ENCODE measurements at regions not wholly inside any gene's neighbourhood (a gene's known extent, or its start where the extent isn't known, plus 50 kb on each side); places are given as distances from the start of the nearest gene placed in this dataset.

DNA sequence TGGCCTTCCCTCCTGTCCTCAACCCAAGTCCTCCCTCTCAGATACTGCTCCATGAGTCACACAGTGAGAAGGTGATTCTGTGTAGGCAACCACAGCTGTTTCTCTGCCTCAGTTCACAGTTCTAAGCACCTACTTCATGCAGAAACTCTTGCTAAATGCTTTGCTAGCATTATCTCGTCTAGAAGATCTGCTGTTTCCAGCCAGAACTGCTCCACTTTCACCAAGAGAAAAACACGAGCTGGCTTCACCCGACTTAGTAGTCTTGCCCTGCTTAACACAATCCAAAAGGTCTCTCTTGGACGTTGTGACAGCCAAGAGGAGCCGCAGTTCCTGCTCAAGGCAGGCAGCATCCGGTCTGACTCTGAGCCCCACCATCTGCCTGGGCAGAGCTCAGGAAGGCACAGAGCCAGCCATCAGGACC is 272.1 kb downstream of the UACA start:
- no peak for DNase-seq (ENCODE audit: low spot score)

DNA sequence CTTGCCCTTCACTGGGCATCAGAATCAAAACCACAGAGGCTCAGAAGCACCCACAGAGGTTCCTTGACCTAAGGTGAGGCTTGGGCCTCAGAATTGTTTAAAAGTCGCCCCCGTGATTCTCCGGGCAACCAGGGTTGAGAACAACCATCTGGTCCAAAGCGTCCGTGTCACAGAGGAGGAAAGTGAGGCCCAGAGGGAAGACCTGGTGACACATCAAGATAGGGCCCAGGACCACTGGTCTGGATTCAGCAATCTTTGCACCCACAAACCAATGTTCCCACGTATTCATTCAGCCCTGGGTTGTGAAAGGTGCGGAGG is 272.6 kb downstream of the UACA start:
- no peak for DNase-seq (ENCODE audit: low spot score)

GRCh38 chr15:70490148-70490837 is 273.1 kb downstream of the UACA start:
- DNase-seq (ENCODE audit: low spot score) = no peak

- no peak for DNase-seq (ENCODE audit: low spot score)
Measured at GRCh38 chr15:70488941-70489848, 274.2 kb downstream of the UACA start.

- DNase-seq (ENCODE audit: low spot score) = peak; percentile 84
Measured at GRCh38 chr15:70488002-70488605, 275.3 kb downstream of the UACA start.

- DNase-seq (ENCODE audit: low spot score) = no peak
Measured at GRCh38 chr15:70487387-70487740, 276.0 kb downstream of the UACA start.

DNA sequence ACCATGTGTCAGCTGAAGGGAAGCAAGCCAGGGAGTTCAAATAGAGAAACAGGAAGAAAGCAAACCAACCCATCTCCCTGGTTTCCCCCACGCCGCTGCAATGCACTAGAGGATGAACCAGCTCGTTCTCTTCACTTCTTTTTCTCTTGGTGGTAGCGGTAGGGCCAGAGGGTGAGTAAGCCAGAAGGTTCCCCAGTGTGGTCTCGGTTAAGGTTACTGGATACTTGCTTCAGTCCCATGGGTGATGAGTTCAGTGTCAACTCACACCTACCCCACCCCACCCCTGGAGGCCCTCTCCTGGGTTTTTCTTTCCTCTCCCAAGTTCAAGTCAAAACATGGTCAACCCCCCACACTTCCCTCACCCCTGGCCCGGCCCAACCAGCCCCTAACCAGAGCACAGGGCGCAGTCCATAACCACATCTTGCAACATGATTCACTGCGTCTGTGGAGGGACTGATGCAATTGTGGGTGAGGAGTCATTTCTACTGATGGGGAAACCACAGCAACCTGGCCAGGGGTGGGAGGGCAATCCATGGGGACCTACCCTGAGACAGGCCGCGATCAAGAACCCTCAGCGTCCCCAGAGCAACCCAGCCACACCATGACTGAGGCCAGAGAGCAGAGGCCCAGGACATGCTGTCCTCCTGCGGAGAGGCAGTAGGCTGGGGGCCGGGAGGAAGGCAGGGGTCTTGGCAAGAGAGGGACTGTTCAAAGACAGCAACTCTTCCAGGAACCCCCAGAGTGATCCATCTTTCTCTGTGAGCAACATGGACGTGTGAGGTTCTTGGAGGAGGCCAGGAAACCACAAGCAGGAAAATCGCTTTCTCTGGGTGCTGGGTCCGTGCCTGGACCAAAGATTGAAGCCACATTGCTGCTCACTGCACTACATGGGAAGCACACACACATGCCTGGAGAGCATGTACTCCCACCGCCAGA is 276.6 kb downstream of the UACA start:
- no peak for DNase-seq (ENCODE audit: low spot score)

- no peak for DNase-seq (ENCODE audit: low spot score)
Measured at GRCh38 chr15:70486012-70486411, 277.3 kb downstream of the UACA start.

GRCh38 chr15:70484993-70485392 is 278.4 kb downstream of the UACA start:
- no peak for DNase-seq (ENCODE audit: low spot score)

DNA sequence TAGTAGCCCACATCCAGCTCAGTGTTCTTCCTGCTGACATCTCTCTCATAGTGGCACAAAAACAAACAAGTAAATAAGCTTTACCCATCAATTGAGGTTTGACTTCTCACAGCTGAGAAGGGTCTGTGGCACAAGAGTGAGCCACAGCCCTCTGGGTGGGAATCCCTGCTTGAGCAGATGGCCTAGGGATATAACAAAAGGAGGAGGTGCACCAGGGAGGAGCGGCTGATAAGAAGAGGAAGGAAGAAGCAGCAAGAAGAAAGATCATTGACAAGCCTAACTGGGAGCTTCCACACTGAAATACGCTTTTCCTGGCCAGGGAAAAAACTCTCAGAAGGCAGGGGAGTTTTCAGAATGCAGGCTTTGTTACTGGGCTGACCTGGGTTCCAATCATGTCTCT is 279.8 kb downstream of the UACA start:
- no peak for DNase-seq (ENCODE audit: low spot score)

- DNase-seq (ENCODE audit: low spot score) = no peak
Measured at GRCh38 chr15:70480196-70480856, 283.0 kb downstream of the UACA start.

GRCh38 chr15:70479785-70480184 is 283.6 kb downstream of the UACA start:
- no peak for DNase-seq (ENCODE audit: low spot score)

GRCh38 chr15:70479056-70479455 is 284.3 kb downstream of the UACA start:
- no peak for DNase-seq (ENCODE audit: low spot score)

DNA sequence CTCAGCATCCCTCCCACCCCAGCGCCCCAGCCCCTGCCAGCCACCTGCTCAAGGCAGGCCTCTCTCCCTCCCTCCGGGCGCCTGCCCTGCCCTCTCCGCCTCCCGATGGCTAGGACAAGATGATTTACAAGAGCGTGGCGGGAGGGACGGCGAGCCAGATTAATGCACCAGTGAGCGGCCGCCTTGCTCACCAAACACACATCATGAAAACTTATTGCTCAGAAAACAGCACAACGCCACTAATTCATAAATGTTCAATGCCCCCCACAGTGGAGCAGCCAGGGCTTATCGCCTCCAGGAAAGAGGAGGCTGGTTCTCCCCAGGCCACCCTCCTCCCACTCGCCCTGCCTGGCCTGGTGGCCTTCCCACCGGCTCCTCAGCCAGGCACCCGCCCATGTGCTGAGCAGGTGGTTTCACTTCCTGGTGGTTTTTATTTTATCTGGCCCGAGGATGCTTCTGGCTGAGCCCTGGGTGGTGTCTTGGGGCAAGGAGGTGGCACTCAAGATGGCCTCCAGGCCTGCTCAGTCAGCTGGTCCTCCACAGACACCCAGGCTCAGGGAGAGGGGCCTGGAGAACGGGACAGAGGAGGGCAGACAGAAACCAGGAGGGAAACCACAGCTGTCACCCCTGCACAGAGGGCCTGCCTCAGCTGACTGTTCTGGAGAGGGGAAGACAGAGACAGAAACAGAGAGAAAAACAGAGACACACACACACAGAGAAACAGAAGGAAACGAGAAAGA is 284.9 kb downstream of the UACA start:
- no peak for DNase-seq (ENCODE audit: low spot score)

- no peak for DNase-seq (ENCODE audit: low spot score)
Measured at GRCh38 chr15:70477750-70478250, 285.6 kb downstream of the UACA start.

- no peak for DNase-seq (ENCODE audit: low spot score)
Measured at GRCh38 chr15:70476441-70476840, 286.9 kb downstream of the UACA start.

DNA sequence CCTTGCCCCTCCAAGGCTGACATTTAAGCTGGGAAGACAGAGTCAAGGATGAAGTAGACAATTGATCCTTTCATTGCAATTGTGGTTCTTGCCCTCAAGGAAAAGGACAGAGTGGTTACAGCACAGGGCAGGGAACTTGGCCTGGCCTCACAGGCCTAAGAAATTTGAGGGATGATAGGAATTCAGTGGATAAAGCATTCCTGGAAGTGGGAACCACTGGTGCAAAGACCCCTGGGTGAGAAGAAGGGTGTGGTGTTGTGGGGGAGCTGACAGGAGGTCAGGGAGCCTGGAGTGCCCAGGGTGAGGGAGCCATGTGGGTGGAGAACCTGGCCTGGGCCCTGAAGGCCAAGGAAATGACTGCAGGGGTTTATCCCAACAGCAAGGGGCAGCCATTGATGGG is 287.4 kb downstream of the UACA start:
- no peak for DNase-seq (ENCODE audit: low spot score)

DNA sequence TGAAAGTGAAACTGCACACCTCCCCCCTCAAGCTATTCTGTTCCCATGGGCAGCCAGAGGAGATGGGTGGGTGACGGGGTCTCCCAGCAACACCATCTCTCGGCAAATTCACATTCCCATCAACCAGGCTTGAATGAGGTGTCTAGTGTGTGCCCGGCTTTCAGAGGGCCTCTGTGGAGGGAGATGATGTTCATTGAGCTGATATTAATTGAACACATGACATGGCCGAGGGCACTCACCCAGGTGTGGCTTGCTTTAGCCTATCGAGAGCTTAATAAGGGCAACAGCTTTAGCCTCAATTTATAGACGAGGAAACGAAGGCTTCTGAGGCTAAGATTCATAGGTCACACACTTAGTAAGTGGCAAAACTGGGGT is 288.0 kb downstream of the UACA start:
- DNase-seq (ENCODE audit: low spot score) = no peak

GRCh38 chr15:70474471-70475406 is 288.6 kb downstream of the UACA start:
- DNase-seq (ENCODE audit: low spot score) = no peak
